AG10803 (cell line): ENCODE measurements at regions not wholly inside any gene's neighbourhood (a gene's known extent, or its start where the extent isn't known, plus 50 kb on each side); places are given as distances from the start of the nearest gene placed in this dataset.
"Not testable (repeated sequence)": the region's sequence is repeated elsewhere in the genome, so short reads cannot be mapped to it uniquely, and the experiment has no call there.

ENCODE experiments used
- DNase-seq: peaks from one replicate; pipeline ENCODE4 v3.0.0; 2010; ENCODE audit warnings: low read depth
- H3K4me3 ChIP-seq: 2 replicates; pipeline ENCODE4 v1.5.1; 2011; ENCODE audit warnings: mild to moderate bottlenecking, low read length, control low read depth
- TF ChIP-seq, protein P1 (sequence below): conservative IDR thresholded peaks from 2 replicates; pipeline ENCODE4 v1.5.1; 2011; ENCODE audit warnings: mild to moderate bottlenecking, low read length, control low read depth, inconsistent platforms

GRCh38 chr1:30572192-30572591, 151.2 kb downstream of the MATN1 start:
- TF ChIP-seq, protein P1, sequence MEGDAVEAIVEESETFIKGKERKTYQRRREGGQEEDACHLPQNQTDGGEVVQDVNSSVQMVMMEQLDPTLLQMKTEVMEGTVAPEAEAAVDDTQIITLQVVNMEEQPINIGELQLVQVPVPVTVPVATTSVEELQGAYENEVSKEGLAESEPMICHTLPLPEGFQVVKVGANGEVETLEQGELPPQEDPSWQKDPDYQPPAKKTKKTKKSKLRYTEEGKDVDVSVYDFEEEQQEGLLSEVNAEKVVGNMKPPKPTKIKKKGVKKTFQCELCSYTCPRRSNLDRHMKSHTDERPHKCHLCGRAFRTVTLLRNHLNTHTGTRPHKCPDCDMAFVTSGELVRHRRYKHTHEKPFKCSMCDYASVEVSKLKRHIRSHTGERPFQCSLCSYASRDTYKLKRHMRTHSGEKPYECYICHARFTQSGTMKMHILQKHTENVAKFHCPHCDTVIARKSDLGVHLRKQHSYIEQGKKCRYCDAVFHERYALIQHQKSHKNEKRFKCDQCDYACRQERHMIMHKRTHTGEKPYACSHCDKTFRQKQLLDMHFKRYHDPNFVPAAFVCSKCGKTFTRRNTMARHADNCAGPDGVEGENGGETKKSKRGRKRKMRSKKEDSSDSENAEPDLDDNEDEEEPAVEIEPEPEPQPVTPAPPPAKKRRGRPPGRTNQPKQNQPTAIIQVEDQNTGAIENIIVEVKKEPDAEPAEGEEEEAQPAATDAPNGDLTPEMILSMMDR = peak; percentile 38
- H3K4me3 ChIP-seq = no peak overlapping the region
- DNase-seq = peak; percentile 23

DNA sequence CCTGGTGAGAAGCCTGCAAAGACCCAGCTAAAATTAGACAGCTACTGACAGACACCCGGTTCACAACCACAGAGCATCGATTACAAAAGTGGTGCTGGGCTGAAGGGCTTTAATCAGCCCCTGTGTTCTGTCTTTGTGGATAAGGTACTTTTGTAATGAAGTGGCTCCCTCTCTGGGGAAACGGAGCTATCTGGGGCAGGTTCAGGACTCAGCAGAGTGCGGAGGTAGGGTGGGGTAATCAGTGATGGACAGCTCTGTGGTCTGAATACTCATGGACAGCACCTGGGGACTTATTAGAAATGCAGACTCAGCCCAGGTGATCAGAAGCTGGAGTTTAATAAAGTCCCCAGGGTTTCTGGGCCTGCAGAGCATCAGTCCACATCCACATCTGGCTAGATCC, 152.0 kb downstream of the MATN1 start:
- TF ChIP-seq, protein P1 = no peak
- H3K4me3 ChIP-seq = no peak overlapping the region
- no peak for DNase-seq

- H3K4me3 ChIP-seq = no peak overlapping the region
- peak; percentile 6 for DNase-seq
- TF ChIP-seq, protein P1 = no peak; the same call in 1 of the 2 replicates
These were observed 154.0 kb downstream of the MATN1 start for GRCh38 chr1:30569384-30569783.

DNA sequence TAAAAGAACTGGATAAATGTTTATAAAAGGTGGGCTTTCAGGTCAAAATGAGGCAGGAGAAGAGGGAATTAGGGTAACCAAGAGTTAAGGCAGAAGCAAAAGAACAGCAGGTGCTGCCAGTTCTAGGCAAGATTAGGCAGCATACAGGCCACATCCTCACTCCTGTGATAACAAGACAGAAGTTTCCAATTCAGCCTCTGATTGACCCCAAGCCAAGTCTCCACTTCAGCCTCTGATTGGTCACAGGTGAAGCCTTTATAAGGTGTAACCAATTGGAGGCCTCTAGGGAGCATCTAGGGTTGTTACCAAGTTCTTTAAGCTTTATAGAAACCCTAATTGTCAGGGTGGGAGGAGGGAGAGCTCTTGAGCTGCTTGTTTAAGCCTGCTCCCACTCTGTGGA, 160.8 kb downstream of the MATN1 start:
- no peak overlapping the region for H3K4me3 ChIP-seq
- TF ChIP-seq, protein P1 = no peak
- no peak for DNase-seq

- DNase-seq = no peak
- no peak overlapping the region for H3K4me3 ChIP-seq
- TF ChIP-seq, protein P1 = no peak
These were observed 171.8 kb downstream of the MATN1 start for GRCh38 chr1:30551603-30552002.

DNA sequence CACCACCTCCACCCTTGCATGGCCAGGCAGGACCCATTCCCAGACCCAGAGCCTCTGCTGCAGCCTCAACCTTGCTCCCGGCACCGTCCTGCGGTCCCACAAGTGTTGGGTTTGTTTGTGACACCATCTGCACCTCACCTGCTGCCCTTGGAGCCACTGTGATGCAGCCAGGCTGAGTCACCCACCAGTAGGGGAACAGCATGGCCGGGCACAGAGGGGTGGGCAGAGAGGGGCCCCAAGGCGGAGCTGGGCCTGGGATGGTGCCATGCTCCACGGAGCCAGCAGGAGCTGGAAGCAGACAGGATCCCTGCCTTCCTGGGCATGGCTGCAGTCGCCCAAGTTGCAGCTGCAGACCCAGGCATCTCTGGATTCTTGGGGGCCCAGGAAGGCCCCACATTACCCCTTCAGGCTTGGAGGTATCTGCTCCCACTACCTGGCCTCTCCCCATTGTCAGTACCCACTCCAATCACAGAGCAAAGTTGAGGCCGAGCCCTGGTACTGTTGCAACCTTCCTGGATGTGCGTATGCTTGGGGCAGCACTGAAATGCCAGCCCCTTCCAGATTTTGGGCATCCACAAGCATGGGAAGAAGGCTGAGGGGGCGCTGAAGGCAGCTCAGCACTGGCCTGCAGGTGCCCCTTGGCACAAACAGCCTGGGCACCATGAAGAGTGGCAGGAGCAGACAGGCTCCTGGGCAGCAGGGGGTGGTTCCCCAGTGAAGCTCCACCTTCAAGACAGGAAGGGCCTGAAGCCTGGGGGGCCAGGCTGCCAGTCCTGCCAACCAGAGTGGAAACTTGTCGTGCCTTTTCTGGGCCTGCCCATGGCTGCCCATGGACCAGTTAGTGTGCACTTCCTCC, 172.8 kb downstream of the MATN1 start:
- DNase-seq = no peak
- no peak overlapping the region for H3K4me3 ChIP-seq
- TF ChIP-seq, protein P1 = no peak

DNA sequence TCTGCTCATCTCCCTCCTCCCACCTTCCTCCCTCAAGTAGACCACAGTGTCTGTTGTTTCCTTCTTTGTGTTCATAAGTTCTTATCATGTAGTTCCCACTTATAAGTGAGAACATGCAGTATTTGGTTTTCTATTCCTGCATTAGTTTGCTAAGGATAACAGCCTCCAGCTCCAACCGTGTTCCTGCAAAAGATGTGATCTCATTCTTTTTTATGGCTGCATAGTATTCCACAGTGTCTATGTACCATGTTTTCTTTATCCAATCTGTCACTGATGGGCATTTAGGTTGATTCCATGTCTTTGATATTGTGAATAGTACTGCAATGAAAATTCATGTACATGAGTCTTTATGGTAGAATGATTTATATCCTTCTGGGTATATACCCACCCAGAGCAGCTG, 173.5 kb downstream of the MATN1 start:
- not testable (repeated sequence) for H3K4me3 ChIP-seq, DNase-seq

- no peak for DNase-seq
- TF ChIP-seq, protein P1 = no peak
These were observed 175.1 kb downstream of the MATN1 start for GRCh38 chr1:30548294-30548693.

GRCh38 chr1:30547326-30547725, 176.1 kb downstream of the MATN1 start:
- not testable (repeated sequence) for DNase-seq, H3K4me3 ChIP-seq

More at GRCh38 chr1:30548294-30548693, 175.1 kb downstream of the MATN1 start:
- H3K4me3 ChIP-seq = no peak overlapping the region
